Activated naive CD4-positive, alpha-beta T cell treated with anti-CD3 and anti-CD28 coated beads for 36 hours (primary cell): ENCODE measurements at regions not wholly inside any gene's neighbourhood (a gene's known extent, or its start where the extent isn't known, plus 50 kb on each side); places are given as distances from the start of the nearest gene placed in this dataset.
"Not testable (repeated sequence)": the region's sequence is repeated elsewhere in the genome, so short reads cannot be mapped to it uniquely, and the experiment has no call there.

Source experiments
- CTCF ChIA-PET: fragments of 350-600 bp; sonication (Branson Sonifier 250); formaldehyde crosslinking; loops from one replicate; lab custom pipeline; 2021; ENCODE audit warnings: antibody characterized with exemption; lab: Charles Lee
- DNase-seq: peaks from one replicate; pipeline ENCODE4 v3.0.0-alpha.2; 2020
- H3K27ac Mint-ChIP-seq: one replicate; pipeline ENCODE4 v1.8.0; 2021; ENCODE audit warnings: mild to moderate bottlenecking, mixed read lengths
- H3K27me3 Mint-ChIP-seq: one replicate; pipeline ENCODE4 v1.8.0; 2021; ENCODE audit warnings: low read depth, mixed read lengths
- H3K36me3 Mint-ChIP-seq: one replicate; pipeline ENCODE4 v1.8.0; 2021; ENCODE audit warnings: low read depth, mixed read lengths
- H3K4me1 Mint-ChIP-seq: one replicate; pipeline ENCODE4 v1.8.0; 2021; ENCODE audit warnings: low read depth, mixed read lengths
- H3K4me3 Mint-ChIP-seq: one replicate; pipeline ENCODE4 v1.8.0; 2021; ENCODE audit warnings: mild to moderate bottlenecking, moderate library complexity, mixed read lengths
- H3K9me3 Mint-ChIP-seq: one replicate; pipeline ENCODE4 v1.8.0; 2021; ENCODE audit warnings: mixed read lengths
- intact Hi-C: fragments of 100-400 bp; cut with micrococcal nuclease; formaldehyde crosslinking; loops from one replicate; pipeline ENCODE4 v1.15.1; 2023

DNA sequence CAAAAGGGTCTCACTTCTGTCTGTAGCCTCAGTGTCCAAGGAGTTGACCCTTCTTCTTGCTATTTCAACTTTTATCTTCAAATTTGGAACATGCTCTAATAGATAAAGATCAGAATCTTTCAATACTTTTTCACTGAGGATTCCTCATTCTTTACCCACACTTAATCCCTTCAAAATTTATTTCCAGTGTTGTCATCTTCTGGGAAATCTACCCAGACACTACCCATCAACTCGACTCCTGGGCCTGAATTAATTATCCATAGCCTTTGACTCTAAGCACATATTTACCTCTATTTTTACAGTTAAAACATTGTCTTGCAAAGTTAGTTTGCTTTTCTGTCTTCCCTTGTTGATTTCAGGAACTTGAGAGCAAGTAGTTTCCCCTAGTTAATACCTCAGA lies 1022.5 kb downstream of the PCDH9 start:
- no peak for DNase-seq
- Mint-ChIP-seq H3K9me3 (peaks cover 4% of the 10 kb centered on the region), H3K4me3 (no peak overlapping the region), H3K36me3 (no peaks in the 10 kb centered on the region), H3K27ac (no peak overlapping the region), H3K27me3 (no peaks in the 10 kb centered on the region), H3K4me1 (no peaks in the 10 kb centered on the region)
- CTCF ChIA-PET: no interaction called here
- intact Hi-C loops: no loop called here

GRCh38 chr13:66205807-66206206 lies 1024.3 kb downstream of the PCDH9 start:
- Mint-ChIP-seq H3K4me1 (no peaks in the 10 kb centered on the region), H3K27me3 (no peaks in the 10 kb centered on the region), H3K36me3 (no peaks in the 10 kb centered on the region), H3K4me3 (no peak overlapping the region), H3K9me3 (peaks cover 3% of the 10 kb centered on the region), H3K27ac (no peak overlapping the region)
- no peak for DNase-seq
- intact Hi-C loops: no loop called here
- CTCF ChIA-PET: no interaction called here

- Mint-ChIP-seq H3K9me3 (peaks cover 3% of the 10 kb centered on the region), H3K36me3 (no peaks in the 10 kb centered on the region), H3K27me3 (no peaks in the 10 kb centered on the region), H3K27ac (no peak overlapping the region), H3K4me3 (no peak overlapping the region), H3K4me1 (no peaks in the 10 kb centered on the region)
- CTCF ChIA-PET: interaction anchor here (0.6 kb wide), 1 partner anchor 603 kb away, joined by 3 read pairs; no protein-coding TSS in a partner anchor
- intact Hi-C loops: no loop called here
- no peak for DNase-seq
Measured at GRCh38 chr13:66200555-66200954, 1029.6 kb downstream of the PCDH9 start.

DNA sequence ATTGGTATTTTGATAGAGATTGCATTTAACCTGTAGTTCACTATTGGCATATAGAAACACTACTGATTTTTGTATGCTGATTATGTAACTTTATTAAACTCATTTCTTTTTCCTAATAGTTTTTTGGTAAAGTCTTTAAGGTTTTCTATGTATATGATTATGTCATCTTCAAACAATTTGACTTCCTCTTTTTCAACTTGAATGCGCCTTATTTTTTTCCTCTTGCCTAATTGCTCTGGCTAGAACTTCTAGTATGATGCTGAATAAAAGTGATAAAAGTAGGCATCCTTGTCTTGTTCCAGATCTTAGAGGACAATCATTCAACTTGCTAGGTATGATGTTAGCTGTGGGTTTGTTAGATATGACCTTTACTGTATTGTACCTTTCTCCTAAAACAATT lies 1034.9 kb downstream of the PCDH9 start:
- Mint-ChIP-seq H3K4me3 (no peak overlapping the region), H3K27me3 (no peaks in the 10 kb centered on the region), H3K9me3 (peaks cover 2% of the 10 kb centered on the region), H3K36me3 (no peaks in the 10 kb centered on the region), H3K4me1 (no peaks in the 10 kb centered on the region), H3K27ac (no peak overlapping the region)
- DNase-seq: no peak
- intact Hi-C loops: no loop called here
- CTCF ChIA-PET: no interaction called here

GRCh38 chr13:66189986-66190385 lies 1040.2 kb downstream of the PCDH9 start:
- H3K4me3 Mint-ChIP-seq: no peak overlapping the region
- no peaks in the 10 kb centered on the region for H3K9me3 Mint-ChIP-seq
- intact Hi-C loops: no loop called here
- no peaks in the 10 kb centered on the region for H3K4me1 Mint-ChIP-seq
- DNase-seq: no peak
- no peaks in the 10 kb centered on the region for H3K36me3 Mint-ChIP-seq
- CTCF ChIA-PET: no interaction called here
- H3K27me3 Mint-ChIP-seq: no peaks in the 10 kb centered on the region
- no peak overlapping the region for H3K27ac Mint-ChIP-seq

- Mint-ChIP-seq H3K4me1 (no peaks in the 10 kb centered on the region), H3K27me3 (no peaks in the 10 kb centered on the region), H3K36me3 (no peaks in the 10 kb centered on the region), H3K27ac (no peak overlapping the region), H3K4me3 (no peak overlapping the region), H3K9me3 (no peaks in the 10 kb centered on the region)
- no peak for DNase-seq
- intact Hi-C loops: no loop called here
- CTCF ChIA-PET: no interaction called here
Measured at GRCh38 chr13:66180836-66181235, 1049.3 kb downstream of the PCDH9 start.

DNA sequence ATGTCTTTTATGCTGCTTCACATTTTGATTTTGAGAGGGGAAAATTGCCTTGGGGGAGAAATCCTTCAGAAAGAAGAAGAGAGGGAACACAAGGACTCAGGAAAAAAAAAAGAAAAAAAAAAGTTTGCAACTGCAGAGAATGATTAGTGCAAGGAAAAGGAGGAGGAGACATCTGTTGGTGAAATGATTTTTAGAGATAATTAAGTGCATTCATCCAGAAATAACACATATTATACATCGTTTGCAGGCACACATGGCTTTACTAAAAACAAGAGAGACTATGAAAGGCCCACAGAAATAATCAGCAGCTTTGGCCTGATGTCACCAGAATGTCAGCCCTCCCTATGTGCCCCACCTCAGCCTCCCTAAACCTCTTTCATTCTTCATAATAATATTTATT lies 1058.2 kb downstream of the PCDH9 start:
- Mint-ChIP-seq H3K27ac (no peak overlapping the region), H3K27me3 (no peaks in the 10 kb centered on the region), H3K4me3 (no peak overlapping the region), H3K36me3 (no peaks in the 10 kb centered on the region), H3K4me1 (no peaks in the 10 kb centered on the region), H3K9me3 (no peaks in the 10 kb centered on the region)
- DNase-seq: no peak
- intact Hi-C loops: no loop called here
- CTCF ChIA-PET: no interaction called here

DNA sequence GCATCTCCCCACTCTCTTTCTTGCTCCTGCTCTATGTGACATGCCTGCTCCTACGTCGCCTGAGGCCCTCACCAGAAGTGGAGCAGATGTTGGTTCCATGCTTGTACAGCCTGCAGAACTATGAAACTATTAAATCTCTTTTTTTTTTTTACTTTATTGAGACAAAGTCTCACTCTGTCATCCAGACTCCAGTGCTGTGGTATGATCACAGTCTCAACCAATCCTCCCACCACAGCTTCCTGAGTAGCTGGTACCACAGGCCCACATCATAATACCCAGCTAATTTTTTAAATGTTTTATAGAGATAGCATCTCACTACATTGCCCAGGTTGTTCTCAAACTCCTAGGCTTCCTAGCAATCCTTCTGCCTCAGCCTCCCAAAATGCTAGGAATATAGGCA lies 1067.7 kb downstream of the PCDH9 start:
- H3K9me3 Mint-ChIP-seq: no peaks in the 10 kb centered on the region
- H3K27ac Mint-ChIP-seq: no peak overlapping the region
- intact Hi-C loops: no loop called here
- H3K4me3 Mint-ChIP-seq: no peak overlapping the region
- no peaks in the 10 kb centered on the region for H3K36me3 Mint-ChIP-seq
- DNase-seq: no peak
- H3K4me1 Mint-ChIP-seq: no peaks in the 10 kb centered on the region
- CTCF ChIA-PET: no interaction called here
- H3K27me3 Mint-ChIP-seq: no peaks in the 10 kb centered on the region

DNA sequence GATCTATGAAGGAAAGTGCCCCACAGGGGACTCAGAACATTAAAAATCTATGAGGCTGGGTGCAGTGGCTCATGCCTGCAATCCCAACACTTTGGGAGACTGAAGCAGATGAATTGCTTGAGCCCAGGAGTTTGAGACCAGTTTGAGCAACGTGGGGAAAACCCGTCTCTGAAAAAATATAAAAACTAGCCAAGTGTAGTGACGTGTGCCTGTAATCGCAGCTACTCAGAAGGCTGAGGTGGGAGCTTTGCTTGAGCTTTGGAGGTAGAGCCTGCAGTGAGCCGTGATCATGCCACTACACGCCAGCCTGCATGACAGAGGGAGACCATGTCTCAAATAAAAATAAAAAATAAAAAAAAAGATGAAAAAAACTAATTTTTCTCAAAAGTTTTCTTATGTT lies 1070.6 kb downstream of the PCDH9 start:
- H3K36me3 Mint-ChIP-seq: no peaks in the 10 kb centered on the region
- no peaks in the 10 kb centered on the region for H3K9me3 Mint-ChIP-seq
- no peak overlapping the region for H3K4me3 Mint-ChIP-seq
- CTCF ChIA-PET: no interaction called here
- intact Hi-C loops: no loop called here
- no peaks in the 10 kb centered on the region for H3K4me1 Mint-ChIP-seq
- H3K27me3 Mint-ChIP-seq: no peaks in the 10 kb centered on the region
- DNase-seq: no peak
- no peak overlapping the region for H3K27ac Mint-ChIP-seq

DNA sequence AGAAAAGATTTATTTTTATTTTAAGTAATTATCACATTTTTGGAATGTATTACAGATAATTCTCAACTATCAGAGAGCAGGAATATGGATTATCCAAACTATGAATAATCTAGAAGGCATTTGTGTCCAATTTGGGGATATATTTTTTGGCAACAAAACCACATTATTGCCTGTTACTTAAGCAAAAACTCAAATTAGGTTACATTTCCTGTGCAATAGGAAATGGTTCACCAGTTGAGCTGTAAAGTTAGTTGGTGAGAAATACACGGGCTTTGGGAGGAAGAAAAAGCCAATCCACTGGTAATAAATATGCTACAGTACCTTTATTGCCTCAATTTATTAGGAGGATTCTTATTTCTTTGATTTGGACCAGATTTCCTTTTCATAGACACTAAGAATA lies 1075.2 kb downstream of the PCDH9 start:
- Mint-ChIP-seq H3K9me3 (no peaks in the 10 kb centered on the region), H3K27ac (no peak overlapping the region), H3K4me3 (no peak overlapping the region), H3K27me3 (no peaks in the 10 kb centered on the region), H3K36me3 (no peaks in the 10 kb centered on the region), H3K4me1 (no peaks in the 10 kb centered on the region)
- no peak for DNase-seq
- CTCF ChIA-PET: no interaction called here
- intact Hi-C loops: no loop called here

DNA sequence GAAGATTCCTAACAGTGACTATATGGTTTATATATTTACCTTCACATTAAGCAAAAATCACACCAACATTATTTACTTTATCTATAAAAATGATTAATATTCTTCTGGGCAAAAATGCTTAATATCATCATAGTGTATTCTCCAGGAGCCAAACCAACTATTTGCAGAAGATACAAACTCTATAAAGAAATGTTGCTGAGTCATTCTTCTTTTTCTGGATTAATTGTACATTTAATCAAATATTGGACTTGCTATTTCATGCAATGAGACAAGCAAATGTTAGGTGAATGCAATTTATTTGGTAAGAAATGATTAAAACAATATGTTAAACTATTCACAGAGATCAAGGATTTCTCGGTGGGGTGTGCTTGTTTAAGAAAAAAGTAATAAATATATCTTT lies 1075.8 kb downstream of the PCDH9 start:
- Mint-ChIP-seq H3K36me3 (no peaks in the 10 kb centered on the region), H3K9me3 (no peaks in the 10 kb centered on the region), H3K4me1 (no peaks in the 10 kb centered on the region), H3K27me3 (no peaks in the 10 kb centered on the region), H3K27ac (no peak overlapping the region), H3K4me3 (no peak overlapping the region)
- no peak for DNase-seq
- CTCF ChIA-PET: no interaction called here
- intact Hi-C loops: no loop called here

DNA sequence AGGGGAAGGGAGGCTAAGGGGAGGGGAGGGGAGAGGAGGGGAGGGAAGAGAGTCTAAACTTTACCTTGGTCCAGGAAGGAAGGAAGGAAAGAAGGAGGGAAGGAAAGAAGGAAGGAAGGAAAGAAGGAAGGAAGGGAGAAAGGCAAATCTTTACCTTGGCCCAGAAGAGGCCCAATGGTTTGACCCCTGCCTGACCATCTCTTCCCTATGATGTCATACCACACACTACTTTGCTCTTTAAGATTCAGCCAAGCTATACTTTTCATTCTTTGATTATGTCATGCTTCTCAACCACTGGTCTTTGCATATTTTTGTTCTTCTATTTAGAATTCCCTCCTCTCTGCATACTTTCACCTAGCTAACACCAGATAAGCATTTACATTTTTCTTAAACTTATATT lies 1077.5 kb downstream of the PCDH9 start:
- DNase-seq: no peak
- no peak overlapping the region for H3K27ac Mint-ChIP-seq
- H3K9me3 Mint-ChIP-seq: no peaks in the 10 kb centered on the region
- H3K36me3 Mint-ChIP-seq: no peaks in the 10 kb centered on the region
- H3K27me3 Mint-ChIP-seq: no peaks in the 10 kb centered on the region
- intact Hi-C loops: no loop called here
- no peak overlapping the region for H3K4me3 Mint-ChIP-seq
- H3K4me1 Mint-ChIP-seq: no peaks in the 10 kb centered on the region
- CTCF ChIA-PET: no interaction called here

- H3K36me3 Mint-ChIP-seq, H3K4me1 Mint-ChIP-seq, H3K9me3 Mint-ChIP-seq, intact Hi-C loops, DNase-seq, H3K27ac Mint-ChIP-seq, H3K27me3 Mint-ChIP-seq, H3K4me3 Mint-ChIP-seq, CTCF ChIA-PET: not testable (repeated sequence)
Measured at GRCh38 chr13:66144357-66144756, 1085.8 kb downstream of the PCDH9 start.

- DNase-seq: no peak
- CTCF ChIA-PET: no interaction called here
- H3K9me3 Mint-ChIP-seq: no peaks in the 10 kb centered on the region
- no peaks in the 10 kb centered on the region for H3K4me1 Mint-ChIP-seq
- intact Hi-C loops: no loop called here
- no peak overlapping the region for H3K4me3 Mint-ChIP-seq
- H3K27ac Mint-ChIP-seq: no peak overlapping the region
- no peaks in the 10 kb centered on the region for H3K36me3 Mint-ChIP-seq
- H3K27me3 Mint-ChIP-seq: no peaks in the 10 kb centered on the region
Measured at GRCh38 chr13:66139701-66140100, 1090.4 kb downstream of the PCDH9 start.
